SU-DHL-6 (cell line): ENCODE measurements at regions not wholly inside any gene's neighbourhood (a gene's known extent, or its start where the extent isn't known, plus 50 kb on each side); places are given as distances from the start of the nearest gene placed in this dataset.

Experiments
- EZH2phosphoT487 ChIP-seq: fragments of 200-600 bp; sonication (generic), shearing (Covaris generic); conservative IDR thresholded peaks from 2 replicates; pipeline ENCODE4 v1.6.1; 2018; ENCODE audit warnings: mild to moderate bottlenecking, antibody characterized with exemption, low read length, moderate library complexity, mixed read lengths
- TF ChIP-seq, protein P1 (sequence below): fragments of 200-600 bp; sonication (generic); IDR thresholded peaks from one replicate; pipeline ENCODE4 v1.5.1; 2017; ENCODE audit warnings: antibody characterized with exemption, mild to moderate bottlenecking, low read length, moderate library complexity; ENCODE audit not compliant: insufficient read depth, poor library complexity, severe bottlenecking

DNA sequence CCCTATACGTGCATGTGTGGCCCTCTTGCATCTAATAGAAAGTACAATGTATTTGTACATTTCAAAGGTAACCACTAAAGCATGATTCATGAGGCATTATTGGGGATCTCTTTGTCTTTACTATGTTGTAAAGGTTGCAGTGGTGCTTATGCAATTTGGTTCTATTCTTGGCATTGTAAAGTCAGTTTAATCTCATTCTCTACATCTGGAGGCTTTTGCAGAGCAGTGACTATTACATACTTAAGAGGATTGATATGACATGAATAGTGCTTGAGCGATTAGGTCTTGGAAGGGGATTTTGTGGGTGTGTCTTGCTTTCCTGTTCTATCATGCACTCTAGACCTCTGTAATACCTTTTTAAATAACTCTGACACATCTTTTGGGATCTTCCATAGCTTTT lies 610.0 kb downstream of the EFNB2 start:
- TF ChIP-seq, protein P1, sequence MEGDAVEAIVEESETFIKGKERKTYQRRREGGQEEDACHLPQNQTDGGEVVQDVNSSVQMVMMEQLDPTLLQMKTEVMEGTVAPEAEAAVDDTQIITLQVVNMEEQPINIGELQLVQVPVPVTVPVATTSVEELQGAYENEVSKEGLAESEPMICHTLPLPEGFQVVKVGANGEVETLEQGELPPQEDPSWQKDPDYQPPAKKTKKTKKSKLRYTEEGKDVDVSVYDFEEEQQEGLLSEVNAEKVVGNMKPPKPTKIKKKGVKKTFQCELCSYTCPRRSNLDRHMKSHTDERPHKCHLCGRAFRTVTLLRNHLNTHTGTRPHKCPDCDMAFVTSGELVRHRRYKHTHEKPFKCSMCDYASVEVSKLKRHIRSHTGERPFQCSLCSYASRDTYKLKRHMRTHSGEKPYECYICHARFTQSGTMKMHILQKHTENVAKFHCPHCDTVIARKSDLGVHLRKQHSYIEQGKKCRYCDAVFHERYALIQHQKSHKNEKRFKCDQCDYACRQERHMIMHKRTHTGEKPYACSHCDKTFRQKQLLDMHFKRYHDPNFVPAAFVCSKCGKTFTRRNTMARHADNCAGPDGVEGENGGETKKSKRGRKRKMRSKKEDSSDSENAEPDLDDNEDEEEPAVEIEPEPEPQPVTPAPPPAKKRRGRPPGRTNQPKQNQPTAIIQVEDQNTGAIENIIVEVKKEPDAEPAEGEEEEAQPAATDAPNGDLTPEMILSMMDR: no peak
- TF ChIP-seq EZH2phosphoT487: no peak
